Mucosa of stomach (tissue), 1 donor: ENCODE measurements at regions not wholly inside any gene's neighbourhood (a gene's known extent, or its start where the extent isn't known, plus 50 kb on each side); places are given as distances from the start of the nearest gene placed in this dataset.
"Not testable (repeated sequence)": the region's sequence is repeated elsewhere in the genome, so short reads cannot be mapped to it uniquely, and the experiment has no call there.

Experiments used
- H3K27me3 ChIP-seq: one replicate; pipeline ENCODE4 v1.7.0; 2013; ENCODE audit warnings: mild to moderate bottlenecking, low read length; ENCODE audit not compliant: control insufficient read depth, insufficient read depth
- H3K36me3 ChIP-seq: one replicate; pipeline ENCODE4 v1.7.0; 2013; ENCODE audit warnings: low read length; ENCODE audit not compliant: control insufficient read depth, insufficient read depth
- H3K4me1 ChIP-seq: one replicate; pipeline ENCODE4 v1.7.0; 2013; ENCODE audit warnings: mild to moderate bottlenecking, low read length; ENCODE audit not compliant: control insufficient read depth, insufficient read depth
- H3K4me3 ChIP-seq: one replicate; pipeline ENCODE4 v1.7.0; 2013; ENCODE audit warnings: low read length
- H3K9ac ChIP-seq: one replicate; pipeline ENCODE4 v1.7.0; 2013; ENCODE audit warnings: mild to moderate bottlenecking, low read length, moderate library complexity
- H3K9me3 ChIP-seq: one replicate; pipeline ENCODE4 v1.7.0; 2013; ENCODE audit warnings: mild to moderate bottlenecking, low read length, moderate library complexity; ENCODE audit not compliant: control insufficient read depth
- donor health status: Pancreatic carcinoma.

DNA sequence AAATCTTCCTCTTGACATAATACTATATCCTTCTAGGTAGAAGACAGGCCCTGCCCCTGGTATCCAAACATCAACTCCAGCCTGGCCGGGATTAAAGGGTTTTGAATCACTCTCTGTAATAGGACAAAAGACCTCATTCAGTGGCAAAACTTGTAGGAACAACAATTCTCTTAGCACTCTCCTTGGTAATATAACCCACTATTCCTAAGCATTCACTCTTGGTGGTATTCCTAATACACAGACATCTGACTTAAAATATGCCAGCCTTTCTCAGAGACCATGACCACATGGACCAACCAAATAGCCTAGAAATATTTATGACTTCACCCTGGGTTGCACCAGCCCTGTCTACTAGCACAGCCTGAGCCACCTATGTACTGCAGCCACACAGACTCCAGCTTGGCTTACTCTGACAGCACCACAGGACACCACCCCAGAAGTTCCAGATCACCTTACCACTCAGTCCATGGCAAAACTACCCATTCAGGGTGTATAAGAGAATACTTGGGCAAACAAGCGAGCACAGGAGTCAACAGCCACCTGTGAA is 244.9 kb upstream of the NEBL start:
- Histone ChIP-seq H3K4me3 (no peak overlapping the region), H3K9me3 (no peaks in the 10 kb centered on the region), H3K27me3 (no peaks in the 10 kb centered on the region), H3K4me1 (no peaks in the 10 kb centered on the region), H3K9ac (no peak overlapping the region), H3K36me3 (no peaks in the 10 kb centered on the region)

DNA sequence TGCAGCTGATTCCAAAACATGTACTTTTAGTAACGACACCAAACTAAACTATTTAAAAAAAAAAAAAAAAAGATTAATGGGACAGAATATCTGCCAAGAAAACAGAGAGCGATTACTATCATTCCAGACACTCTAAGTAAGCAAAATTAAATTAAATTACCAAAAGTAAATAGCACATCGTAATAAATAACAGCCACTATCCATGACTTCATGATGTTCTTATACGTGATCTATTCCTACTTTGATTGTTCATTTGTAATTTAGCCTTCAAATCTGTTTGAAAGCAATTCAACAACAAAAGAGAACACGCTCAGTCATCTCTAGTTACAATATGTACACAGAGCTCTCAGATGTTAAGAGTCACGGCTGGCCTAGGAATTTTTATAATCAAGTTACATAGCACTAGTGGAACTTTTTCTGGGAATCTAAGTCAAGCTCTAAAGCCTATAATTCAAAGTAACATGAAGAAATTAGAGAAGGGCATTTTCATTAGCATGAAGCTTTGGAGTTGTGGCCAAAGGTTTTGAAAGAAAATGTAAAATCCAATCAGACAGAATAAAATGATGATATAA is 241.7 kb upstream of the NEBL start:
- H3K9me3 ChIP-seq = no peaks in the 10 kb centered on the region
- no peaks in the 10 kb centered on the region for H3K4me1 ChIP-seq
- H3K4me3 ChIP-seq = no peak overlapping the region
- H3K9ac ChIP-seq = no peak overlapping the region
- no peaks in the 10 kb centered on the region for H3K27me3 ChIP-seq
- no peaks in the 10 kb centered on the region for H3K36me3 ChIP-seq

GRCh38 chr10:21135023-21135931 is 238.2 kb upstream of the NEBL start:
- Histone ChIP-seq H3K4me3 (no peak overlapping the region), H3K4me1 (no peaks in the 10 kb centered on the region), H3K36me3 (no peaks in the 10 kb centered on the region), H3K27me3 (no peaks in the 10 kb centered on the region), H3K9me3 (no peaks in the 10 kb centered on the region), H3K9ac (no peak overlapping the region)

DNA sequence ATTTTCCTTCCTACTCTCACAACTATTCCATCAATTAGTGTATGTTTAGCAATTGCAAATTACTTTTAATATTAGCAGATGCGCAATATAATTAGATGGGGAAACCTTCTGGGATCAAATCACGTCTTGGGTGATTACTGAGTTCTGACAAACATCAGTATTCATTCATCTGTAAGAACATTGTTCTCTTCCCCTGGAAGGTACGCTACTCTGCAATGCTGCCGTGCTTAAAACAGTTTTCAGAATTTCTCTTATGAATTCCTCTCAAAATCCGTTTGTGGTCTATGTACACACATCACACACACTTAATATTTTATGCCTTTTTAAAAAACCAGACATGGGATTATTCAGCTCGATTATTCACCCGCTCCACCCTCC is 237.5 kb upstream of the NEBL start:
- H3K27me3 ChIP-seq = no peaks in the 10 kb centered on the region
- H3K9ac ChIP-seq = no peak overlapping the region
- H3K4me1 ChIP-seq = no peaks in the 10 kb centered on the region
- no peak overlapping the region for H3K4me3 ChIP-seq
- no peaks in the 10 kb centered on the region for H3K9me3 ChIP-seq
- H3K36me3 ChIP-seq = no peaks in the 10 kb centered on the region

- no peaks in the 10 kb centered on the region for H3K4me1 ChIP-seq
- H3K4me3 ChIP-seq = no peak overlapping the region
- H3K9ac ChIP-seq = no peak overlapping the region
- H3K27me3 ChIP-seq = no peaks in the 10 kb centered on the region
- H3K36me3 ChIP-seq = no peaks in the 10 kb centered on the region
- H3K9me3 ChIP-seq = no peaks in the 10 kb centered on the region
Measured at GRCh38 chr10:21130683-21131442, 233.8 kb upstream of the NEBL start.

GRCh38 chr10:21130108-21130507 is 233.0 kb upstream of the NEBL start:
- no peak overlapping the region for H3K4me3 ChIP-seq
- no peaks in the 10 kb centered on the region for H3K9me3 ChIP-seq
- H3K4me1 ChIP-seq = no peaks in the 10 kb centered on the region
- H3K9ac ChIP-seq = no peak overlapping the region
- no peaks in the 10 kb centered on the region for H3K36me3 ChIP-seq
- no peaks in the 10 kb centered on the region for H3K27me3 ChIP-seq

- H3K9ac ChIP-seq = no peak overlapping the region
- no peaks in the 10 kb centered on the region for H3K9me3 ChIP-seq
- no peaks in the 10 kb centered on the region for H3K36me3 ChIP-seq
- H3K27me3 ChIP-seq = no peaks in the 10 kb centered on the region
- H3K4me1 ChIP-seq = no peaks in the 10 kb centered on the region
- H3K4me3 ChIP-seq = no peak overlapping the region
Measured at GRCh38 chr10:21125471-21126228, 228.5 kb upstream of the NEBL start.

DNA sequence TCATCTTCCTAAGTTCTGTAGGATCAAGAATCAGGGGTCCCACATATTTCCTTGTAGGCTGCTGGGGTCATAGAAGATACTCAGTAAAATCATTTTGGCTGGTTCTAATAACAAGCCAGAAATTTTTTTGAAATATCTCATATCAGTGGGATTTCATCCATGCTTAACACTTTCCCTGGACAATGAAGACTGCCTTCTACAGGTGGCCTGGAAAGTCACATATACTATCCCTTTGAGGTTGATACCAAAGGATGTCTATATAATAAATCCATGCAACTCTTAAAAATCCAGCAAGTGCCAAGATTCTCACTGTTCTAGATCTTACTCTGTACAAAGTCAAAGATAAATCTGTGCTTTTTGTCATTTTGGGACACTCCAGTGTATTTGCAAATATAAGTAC is 225.8 kb upstream of the NEBL start:
- no peak overlapping the region for H3K9ac ChIP-seq
- no peaks in the 10 kb centered on the region for H3K27me3 ChIP-seq
- H3K9me3 ChIP-seq = no peaks in the 10 kb centered on the region
- H3K36me3 ChIP-seq = no peaks in the 10 kb centered on the region
- no peak overlapping the region for H3K4me3 ChIP-seq
- H3K4me1 ChIP-seq = no peaks in the 10 kb centered on the region

DNA sequence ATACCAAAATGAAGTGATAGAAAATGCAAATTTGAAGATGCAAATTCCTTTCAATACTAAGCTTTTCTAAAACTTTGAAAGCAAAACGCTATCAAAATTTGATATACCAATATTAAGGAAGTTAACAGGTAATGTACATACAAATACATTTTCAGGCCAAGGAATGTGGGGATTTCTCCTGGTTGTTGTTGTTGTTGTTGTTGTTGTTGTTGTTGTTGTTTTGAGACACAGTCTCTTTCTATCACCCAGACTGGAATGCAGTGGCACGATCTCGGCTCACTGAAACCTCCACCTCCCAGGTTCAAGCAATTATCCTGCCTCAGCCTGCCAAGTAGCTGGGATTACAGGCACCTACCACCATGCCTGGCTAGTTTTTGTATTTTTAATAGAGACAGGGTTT is 224.7 kb upstream of the NEBL start:
- not testable (repeated sequence) for H3K27me3 ChIP-seq, H3K4me1 ChIP-seq, H3K4me3 ChIP-seq, H3K9me3 ChIP-seq, H3K36me3 ChIP-seq, H3K9ac ChIP-seq

- no peak overlapping the region for H3K9ac ChIP-seq
- H3K36me3 ChIP-seq = no peaks in the 10 kb centered on the region
- H3K4me3 ChIP-seq = no peak overlapping the region
- no peaks in the 10 kb centered on the region for H3K9me3 ChIP-seq
- H3K27me3 ChIP-seq = no peaks in the 10 kb centered on the region
- H3K4me1 ChIP-seq = no peaks in the 10 kb centered on the region
Measured at GRCh38 chr10:21114683-21115082, 217.6 kb upstream of the NEBL start.

DNA sequence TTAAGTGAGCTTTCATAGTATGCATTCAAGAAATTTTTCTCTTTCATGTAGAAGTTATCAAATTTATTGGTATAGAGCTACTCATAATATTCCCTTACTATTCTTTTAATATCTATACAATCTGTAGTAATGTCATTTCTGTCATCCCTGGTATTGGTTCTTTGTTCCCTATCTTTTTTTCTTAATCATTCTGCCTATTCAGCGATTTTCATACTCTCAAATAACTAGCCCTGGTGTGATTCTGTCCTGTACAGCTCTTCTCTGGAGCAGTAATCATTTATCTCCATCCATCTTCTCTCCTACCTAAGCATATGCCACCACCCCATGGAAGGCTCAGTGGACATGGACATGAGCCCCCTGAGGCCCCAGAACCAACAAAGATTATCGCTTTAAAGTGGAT is 213.2 kb upstream of the NEBL start:
- H3K36me3 ChIP-seq = no peaks in the 10 kb centered on the region
- no peak overlapping the region for H3K9ac ChIP-seq

More for the DNA sequence above, 213.2 kb upstream of the NEBL start:
- H3K9me3 ChIP-seq = no peaks in the 10 kb centered on the region
- H3K4me1 ChIP-seq = no peaks in the 10 kb centered on the region
- no peak overlapping the region for H3K4me3 ChIP-seq
- H3K27me3 ChIP-seq = no peaks in the 10 kb centered on the region
